ENCODE measurements at regions not wholly inside any gene's neighbourhood (a gene's known extent, or its start where the extent isn't known, plus 50 kb on each side); places are given as distances from the start of the nearest gene placed in this dataset.

DNA sequence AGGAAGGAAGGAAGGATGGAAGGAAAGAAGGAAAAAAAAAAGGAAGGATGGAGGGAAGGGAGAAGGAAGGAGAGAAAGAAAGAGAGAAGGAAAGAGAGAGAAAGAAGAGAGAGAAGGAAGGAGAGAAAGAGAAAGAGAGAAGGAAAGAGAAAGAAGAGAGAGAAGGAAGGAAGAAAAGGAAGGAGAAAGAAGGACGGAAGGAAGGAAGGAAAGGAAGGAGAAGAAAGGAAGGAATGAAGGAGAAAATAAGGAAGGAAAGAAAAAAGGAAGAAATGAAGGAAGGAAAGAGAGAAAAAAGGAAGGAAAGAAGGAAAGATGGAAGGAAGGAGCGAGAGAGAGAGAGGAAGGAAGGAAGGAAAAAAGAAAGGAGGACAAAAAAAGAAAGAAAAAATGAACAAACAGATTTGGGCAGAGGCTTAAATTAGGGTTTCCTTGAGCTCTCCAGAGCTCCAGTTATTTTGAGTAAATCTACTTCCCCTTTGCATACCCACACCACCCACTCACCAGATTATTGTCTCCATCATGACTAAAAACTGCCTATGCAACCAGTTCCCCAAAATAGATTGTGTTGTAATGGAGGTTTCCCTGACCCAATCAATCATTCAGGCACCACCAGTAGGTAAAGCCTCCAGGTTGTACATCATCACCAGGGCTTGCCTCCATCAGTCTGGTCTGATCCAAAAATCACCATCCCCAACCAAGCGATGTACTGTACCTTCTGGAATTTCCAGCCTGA lies 1722.9 kb upstream of the PCDH10 start:
- H3K4me3 ChIP-seq = no peak overlapping the region
- TF ChIP-seq, protein P1, sequence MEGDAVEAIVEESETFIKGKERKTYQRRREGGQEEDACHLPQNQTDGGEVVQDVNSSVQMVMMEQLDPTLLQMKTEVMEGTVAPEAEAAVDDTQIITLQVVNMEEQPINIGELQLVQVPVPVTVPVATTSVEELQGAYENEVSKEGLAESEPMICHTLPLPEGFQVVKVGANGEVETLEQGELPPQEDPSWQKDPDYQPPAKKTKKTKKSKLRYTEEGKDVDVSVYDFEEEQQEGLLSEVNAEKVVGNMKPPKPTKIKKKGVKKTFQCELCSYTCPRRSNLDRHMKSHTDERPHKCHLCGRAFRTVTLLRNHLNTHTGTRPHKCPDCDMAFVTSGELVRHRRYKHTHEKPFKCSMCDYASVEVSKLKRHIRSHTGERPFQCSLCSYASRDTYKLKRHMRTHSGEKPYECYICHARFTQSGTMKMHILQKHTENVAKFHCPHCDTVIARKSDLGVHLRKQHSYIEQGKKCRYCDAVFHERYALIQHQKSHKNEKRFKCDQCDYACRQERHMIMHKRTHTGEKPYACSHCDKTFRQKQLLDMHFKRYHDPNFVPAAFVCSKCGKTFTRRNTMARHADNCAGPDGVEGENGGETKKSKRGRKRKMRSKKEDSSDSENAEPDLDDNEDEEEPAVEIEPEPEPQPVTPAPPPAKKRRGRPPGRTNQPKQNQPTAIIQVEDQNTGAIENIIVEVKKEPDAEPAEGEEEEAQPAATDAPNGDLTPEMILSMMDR (IDR thresholded peaks at IDR 0.05) = no peak
- TF ChIP-seq POLR2A (IDR thresholded peaks at IDR 0.05; ENCODE audit: low read depth) (no peak), EP300 (IDR thresholded peaks at IDR 0.05) (no peak), POLR2AphosphoS5 (IDR thresholded peaks at IDR 0.05) (no peak)
- H3K27me3 ChIP-seq = no peaks in the 10 kb centered on the region
- 83% methylated on average over 3 of the region's 3 CpGs for WGBS
- H3K36me3 ChIP-seq = no peaks in the 10 kb centered on the region
- DNase-seq (ENCODE audit: extremely low spot score) = no peak
- H3K27ac ChIP-seq (replicated peaks in 1 of 4) = no peak overlapping the region
- no peaks in the 10 kb centered on the region for H3K4me1 ChIP-seq
- intact Hi-C loops (cut with DNase I) = no loop called here
- peaks cover 0 to 4% (median 0%) of the 10 kb centered on the region in 4 donors for H3K9me3 ChIP-seq

DNA sequence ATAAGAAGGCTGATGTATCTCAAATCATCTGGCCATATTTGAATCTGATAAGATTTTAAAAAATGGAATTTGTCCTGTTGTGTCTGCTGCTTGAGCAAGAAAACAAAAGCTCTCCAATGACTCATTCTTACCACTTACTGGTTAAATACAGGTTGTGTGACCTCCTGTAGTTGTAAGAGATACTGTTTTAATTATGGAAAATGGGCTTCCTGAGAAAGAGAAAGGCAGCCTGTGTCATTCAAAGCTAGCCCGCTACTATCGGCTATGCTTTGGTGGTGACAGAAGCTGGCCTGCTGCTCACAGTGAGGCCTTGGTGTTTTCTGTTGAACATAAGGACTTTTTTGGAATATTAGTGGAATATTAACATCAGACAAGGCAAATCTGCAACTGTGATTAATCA lies 1722.1 kb upstream of the PCDH10 start:
- DNase-seq (ENCODE audit: extremely low spot score) = no peak
- Histone ChIP-seq H3K4me1 (no peaks in the 10 kb centered on the region), H3K36me3 (no peaks in the 10 kb centered on the region), H3K4me3 (no peak overlapping the region), H3K9me3 (peaks cover 0 to 4% (median 0%) of the 10 kb centered on the region in 4 donors), H3K27me3 (no peaks in the 10 kb centered on the region), H3K27ac (replicated peaks in 1 of 4) (no peak overlapping the region)
- TF ChIP-seq, protein P1 (IDR thresholded peaks at IDR 0.05) = no peak
- TF ChIP-seq EP300 (IDR thresholded peaks at IDR 0.05) = no peak
- TF ChIP-seq POLR2A (IDR thresholded peaks at IDR 0.05; ENCODE audit: low read depth) = no peak
- 63% methylated on average over 2 of the region's 2 CpGs for WGBS
- intact Hi-C loops (cut with DNase I) = no loop called here

DNA sequence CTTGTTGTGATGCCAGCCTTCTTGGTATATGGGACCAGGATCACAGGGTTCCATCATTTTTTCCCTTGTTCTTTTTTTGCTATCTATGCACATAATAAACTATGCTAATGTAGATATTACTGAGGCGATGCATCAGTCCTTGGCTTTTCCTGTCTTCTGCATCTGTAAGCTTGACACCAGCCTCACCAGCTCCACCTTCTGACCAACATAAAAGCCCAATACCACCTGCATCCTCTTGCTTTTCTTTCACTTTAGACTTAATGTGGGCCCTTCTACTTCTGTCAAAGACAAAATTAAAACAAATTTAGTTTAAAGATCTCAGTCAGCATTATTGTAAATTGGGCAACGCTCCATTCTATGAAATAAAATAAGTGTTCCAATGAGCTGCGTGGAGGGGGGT lies 1718.8 kb upstream of the PCDH10 start:
- TF ChIP-seq, protein P1 (IDR thresholded peaks at IDR 0.05) = peak in 1 of 3 experiments; percentile 17
- TF ChIP-seq POLR2AphosphoS5 (IDR thresholded peaks at IDR 0.05) (no peak), POLR2A (IDR thresholded peaks at IDR 0.05; ENCODE audit: low read depth) (no peak), EP300 (IDR thresholded peaks at IDR 0.05) (no peak)
- DNase-seq (ENCODE audit: extremely low spot score) = no peak
- no peaks in the 10 kb centered on the region for H3K9me3 ChIP-seq
- no peak overlapping the region for H3K27ac ChIP-seq (replicated peaks in 1 of 4)
- H3K36me3 ChIP-seq = no peaks in the 10 kb centered on the region
- 73% methylated on average over 3 of the region's 3 CpGs for WGBS
- intact Hi-C loops (cut with DNase I) = no loop called here
- H3K27me3 ChIP-seq = no peaks in the 10 kb centered on the region
- no peak overlapping the region for H3K4me3 ChIP-seq
- no peaks in the 10 kb centered on the region for H3K4me1 ChIP-seq

DNA sequence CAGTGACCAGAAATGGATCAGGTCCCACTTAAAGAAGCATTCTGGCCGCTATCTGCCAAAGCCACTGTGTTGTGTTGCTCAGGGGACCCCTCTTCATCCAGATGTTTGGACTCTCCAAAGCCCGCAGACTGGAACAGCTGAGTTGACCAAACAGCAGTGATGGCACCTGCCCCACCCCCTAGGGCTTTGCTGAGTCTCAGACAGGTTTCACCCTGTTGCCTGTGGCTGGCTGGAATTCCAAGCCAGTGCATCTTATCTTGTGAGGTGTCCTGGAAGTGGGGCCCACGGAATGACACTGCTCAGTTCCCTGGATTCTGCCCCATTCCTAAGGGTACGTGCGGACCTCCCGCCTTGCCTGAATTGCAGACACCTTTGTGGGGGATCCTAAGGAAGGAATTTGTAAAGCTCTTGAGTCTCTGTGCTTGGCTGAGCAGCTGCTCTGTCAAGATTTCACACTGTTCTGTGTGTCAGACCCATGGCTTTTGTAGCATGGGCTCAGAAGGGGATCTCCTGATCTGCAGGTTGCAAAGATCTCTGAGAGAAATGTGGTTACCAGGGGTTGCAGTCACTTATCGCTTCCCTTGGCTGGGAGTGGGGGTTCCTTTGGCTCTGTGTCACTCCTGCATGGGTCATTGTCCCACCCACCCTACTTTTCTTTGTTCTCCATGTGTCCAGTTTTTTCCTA lies 1707.9 kb upstream of the PCDH10 start:
- H3K4me1 ChIP-seq = no peaks in the 10 kb centered on the region
- TF ChIP-seq POLR2AphosphoS5 (IDR thresholded peaks at IDR 0.05) = no peak
- TF ChIP-seq, protein P1 (IDR thresholded peaks at IDR 0.05) = no peak
- H3K4me3 ChIP-seq = no peak overlapping the region
- intact Hi-C loops (cut with DNase I) = no loop called here
- H3K27ac ChIP-seq (replicated peaks in 1 of 4) = no peak overlapping the region
- H3K27me3 ChIP-seq = no peaks in the 10 kb centered on the region
- H3K9me3 ChIP-seq = peaks cover 0 to 8% (median 0%) of the 10 kb centered on the region in 4 donors
- no peaks in the 10 kb centered on the region for H3K36me3 ChIP-seq
- DNase-seq (ENCODE audit: extremely low spot score) = no peak
- WGBS = 93% methylated on average over 6 of the region's 7 CpGs
